ENCODE measurements at regions not wholly inside any gene's neighbourhood (a gene's known extent, or its start where the extent isn't known, plus 50 kb on each side); places are given as distances from the start of the nearest gene placed in this dataset.

GRCh38 chr13:74931698-74932433, 550.1 kb downstream of the TBC1D4 start:
- no peak for TF ChIP-seq CTCF (IDR thresholded peaks at IDR 0.05; ENCODE audit: borderline replicate concordance, extremely low read depth, insufficient read depth)
- DNase-seq (no peak), FAIRE-seq (no peak)
- Histone ChIP-seq H3K36me3 (ENCODE audit: control insufficient read depth in 2 of 3, insufficient read depth in 3 of 3, low read length in 3 of 3) (no peaks in the 10 kb centered on the region), H3K4me3 (ENCODE audit: low read length in 3 of 3) (no peak overlapping the region), H3K4me1 (ENCODE audit: control insufficient read depth in 2 of 3, insufficient read depth in 2 of 3, low read depth in 1 of 3, low read length in 3 of 3) (no peaks in the 10 kb centered on the region), H3K9me3 (ENCODE audit: control insufficient read depth in 2 of 3, insufficient read depth in 1 of 3, low read length in 3 of 3) (peaks cover 0 to 6% (median 0%) of the 10 kb centered on the region in 3 donors), H3K9ac (ENCODE audit: low read length in 3 of 3) (no peak overlapping the region), H3K27me3 (ENCODE audit: control insufficient read depth, insufficient read depth, low read length) (no peaks in the 10 kb centered on the region), H3K27ac (ENCODE audit: low read depth in 2 of 2, low read length in 2 of 2) (no peak overlapping the region)
- intact Hi-C loops (cut with DNase I): no loop called here

GRCh38 chr13:74930402-74931165, 551.4 kb downstream of the TBC1D4 start:
- Histone ChIP-seq H3K27me3 (ENCODE audit: control insufficient read depth, insufficient read depth, low read length) (no peaks in the 10 kb centered on the region), H3K9me3 (ENCODE audit: control insufficient read depth in 2 of 3, insufficient read depth in 1 of 3, low read length in 3 of 3) (peaks cover 0 to 9% (median 2%) of the 10 kb centered on the region in 3 donors), H3K36me3 (ENCODE audit: control insufficient read depth in 2 of 3, insufficient read depth in 3 of 3, low read length in 3 of 3) (no peaks in the 10 kb centered on the region), H3K9ac (ENCODE audit: low read length in 3 of 3) (no peak overlapping the region), H3K4me3 (ENCODE audit: low read length in 3 of 3) (no peak overlapping the region), H3K4me1 (ENCODE audit: control insufficient read depth in 2 of 3, insufficient read depth in 2 of 3, low read depth in 1 of 3, low read length in 3 of 3) (no peaks in the 10 kb centered on the region), H3K27ac (ENCODE audit: low read depth in 2 of 2, low read length in 2 of 2) (no peak overlapping the region)
- TF ChIP-seq CTCF (IDR thresholded peaks at IDR 0.05; ENCODE audit: borderline replicate concordance, extremely low read depth, insufficient read depth): no peak
- FAIRE-seq: no peak
- intact Hi-C loops (cut with DNase I): no loop called here
- no peak for DNase-seq

GRCh38 chr13:74929436-74929835, 552.5 kb downstream of the TBC1D4 start:
- no peak for TF ChIP-seq CTCF (IDR thresholded peaks at IDR 0.05; ENCODE audit: borderline replicate concordance, extremely low read depth, insufficient read depth)
- Histone ChIP-seq H3K27ac (ENCODE audit: low read depth in 2 of 2, low read length in 2 of 2) (no peak overlapping the region), H3K4me1 (ENCODE audit: control insufficient read depth in 2 of 3, insufficient read depth in 2 of 3, low read depth in 1 of 3, low read length in 3 of 3) (no peaks in the 10 kb centered on the region), H3K9ac (ENCODE audit: low read length in 3 of 3) (no peak overlapping the region), H3K9me3 (ENCODE audit: control insufficient read depth in 2 of 3, insufficient read depth in 1 of 3, low read length in 3 of 3) (peaks cover 0 to 9% (median 2%) of the 10 kb centered on the region in 3 donors), H3K27me3 (ENCODE audit: control insufficient read depth, insufficient read depth, low read length) (no peaks in the 10 kb centered on the region), H3K4me3 (ENCODE audit: low read length in 3 of 3) (no peak overlapping the region), H3K36me3 (ENCODE audit: control insufficient read depth in 2 of 3, insufficient read depth in 3 of 3, low read length in 3 of 3) (no peaks in the 10 kb centered on the region)
- DNase-seq (no peak), FAIRE-seq (no peak)
- intact Hi-C loops (cut with DNase I): no loop called here
